ENCODE measurements at regions not wholly inside any gene's neighbourhood (a gene's known extent, or its start where the extent isn't known, plus 50 kb on each side); places are given as distances from the start of the nearest gene placed in this dataset.

DNA sequence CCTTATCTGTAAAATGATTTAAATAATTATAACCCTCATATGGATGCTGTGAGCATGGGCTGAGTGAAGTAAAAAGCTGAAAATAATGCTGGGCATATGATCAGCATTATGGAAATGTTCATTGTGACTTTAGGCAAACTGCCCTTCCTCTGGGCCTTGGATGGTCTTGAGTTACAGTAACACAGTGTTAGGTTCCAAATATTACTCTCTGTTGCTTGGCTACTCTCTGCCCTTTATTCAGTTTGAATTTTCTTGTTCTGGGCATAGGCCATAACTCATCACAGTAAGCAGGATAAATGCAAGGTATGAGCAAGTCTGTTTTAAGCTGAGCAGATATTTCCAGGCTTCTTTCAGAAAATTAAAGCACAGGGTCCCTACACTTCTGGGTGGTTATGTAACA is 868.0 kb downstream of the KCNMA1 start:
- TF ChIP-seq, protein P1, sequence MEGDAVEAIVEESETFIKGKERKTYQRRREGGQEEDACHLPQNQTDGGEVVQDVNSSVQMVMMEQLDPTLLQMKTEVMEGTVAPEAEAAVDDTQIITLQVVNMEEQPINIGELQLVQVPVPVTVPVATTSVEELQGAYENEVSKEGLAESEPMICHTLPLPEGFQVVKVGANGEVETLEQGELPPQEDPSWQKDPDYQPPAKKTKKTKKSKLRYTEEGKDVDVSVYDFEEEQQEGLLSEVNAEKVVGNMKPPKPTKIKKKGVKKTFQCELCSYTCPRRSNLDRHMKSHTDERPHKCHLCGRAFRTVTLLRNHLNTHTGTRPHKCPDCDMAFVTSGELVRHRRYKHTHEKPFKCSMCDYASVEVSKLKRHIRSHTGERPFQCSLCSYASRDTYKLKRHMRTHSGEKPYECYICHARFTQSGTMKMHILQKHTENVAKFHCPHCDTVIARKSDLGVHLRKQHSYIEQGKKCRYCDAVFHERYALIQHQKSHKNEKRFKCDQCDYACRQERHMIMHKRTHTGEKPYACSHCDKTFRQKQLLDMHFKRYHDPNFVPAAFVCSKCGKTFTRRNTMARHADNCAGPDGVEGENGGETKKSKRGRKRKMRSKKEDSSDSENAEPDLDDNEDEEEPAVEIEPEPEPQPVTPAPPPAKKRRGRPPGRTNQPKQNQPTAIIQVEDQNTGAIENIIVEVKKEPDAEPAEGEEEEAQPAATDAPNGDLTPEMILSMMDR (IDR thresholded peaks at IDR 0.05), result no peak
- no peak for TF ChIP-seq POLR2AphosphoS5 (IDR thresholded peaks at IDR 0.05)
- no peak for TF ChIP-seq EP300 (IDR thresholded peaks at IDR 0.05)
